ENCODE measurements at regions not wholly inside any gene's neighbourhood (a gene's known extent, or its start where the extent isn't known, plus 50 kb on each side); places are given as distances from the start of the nearest gene placed in this dataset.
"Not testable (repeated sequence)": the region's sequence is repeated elsewhere in the genome, so short reads cannot be mapped to it uniquely, and the experiment has no call there.

- H3K4me3 ChIP-seq (ENCODE audit: control insufficient read depth in 1 of 2, extremely low read depth in 1 of 2, low read length in 1 of 2); ATAC-seq (replicated peaks in 1 of 4); DNase-seq; H3K4me1 ChIP-seq (ENCODE audit: control insufficient read depth in 1 of 2, extremely low read depth in 1 of 2, insufficient read depth in 2 of 2, low read length in 2 of 2); H3K27ac Mint-ChIP-seq; H3K9me3 ChIP-seq; POLR2A ChIA-PET; H3K4me1 Mint-ChIP-seq; H3K27me3 ChIP-seq (replicated peaks in 1 of 2; ENCODE audit: control insufficient read depth in 2 of 2, extremely low read depth in 1 of 2, insufficient read depth in 2 of 2, low read length in 1 of 2); H3K27ac ChIP-seq (ENCODE audit: low read length); H3K36me3 ChIP-seq (ENCODE audit: control insufficient read depth in 2 of 2, extremely low read depth in 1 of 2, insufficient read depth in 1 of 2, low read length in 1 of 2); H3K36me3 Mint-ChIP-seq; H3K4me3 Mint-ChIP-seq: not testable (repeated sequence)
- CTCF ChIA-PET: interaction anchor here in 1 of 2 donors (0.6 kb wide), 1 partner anchor 663 kb away, joined by 3 read pairs; the partner anchor contains the start of gene KIRREL1
- Mint-ChIP-seq H3K27me3 (peaks cover 25 to 26% of the 10 kb centered on the region in 2 donors), H3K9me3 (peaks cover 0 to 14% (median 0%) of the 10 kb centered on the region in 3 donors)
Measured at GRCh38 chr1:157330177-157330576, 192.0 kb upstream of the ETV3 start.

GRCh38 chr1:157328120-157328519 is 189.9 kb upstream of the ETV3 start:
- CTCF ChIA-PET; ATAC-seq (replicated peaks in 1 of 4); H3K4me1 ChIP-seq (ENCODE audit: control insufficient read depth in 1 of 2, extremely low read depth in 1 of 2, insufficient read depth in 2 of 2, low read length in 2 of 2); DNase-seq; H3K36me3 Mint-ChIP-seq; H3K9me3 ChIP-seq; POLR2A ChIA-PET; H3K4me3 ChIP-seq (ENCODE audit: control insufficient read depth in 1 of 2, extremely low read depth in 1 of 2, low read length in 1 of 2); H3K27ac ChIP-seq (ENCODE audit: low read length); H3K27ac Mint-ChIP-seq; H3K36me3 ChIP-seq (ENCODE audit: control insufficient read depth in 2 of 2, extremely low read depth in 1 of 2, insufficient read depth in 1 of 2, low read length in 1 of 2); H3K27me3 ChIP-seq (replicated peaks in 1 of 2; ENCODE audit: control insufficient read depth in 2 of 2, extremely low read depth in 1 of 2, insufficient read depth in 2 of 2, low read length in 1 of 2); H3K4me3 Mint-ChIP-seq; H3K4me1 Mint-ChIP-seq: not testable (repeated sequence)
- Mint-ChIP-seq H3K27me3 (peaks cover 15 to 24% of the 10 kb centered on the region in 2 donors), H3K9me3 (peaks cover 0 to 24% (median 3%) of the 10 kb centered on the region in 3 donors)

- POLR2A ChIA-PET: no interaction called here
- Mint-ChIP-seq H3K4me3 (no peak overlapping the region), H3K27ac (no peak overlapping the region), H3K9me3 (peaks cover 0 to 28% (median 3%) of the 10 kb centered on the region in 3 donors), H3K27me3 (peaks cover 19 to 28% of the 10 kb centered on the region in 2 donors), H3K4me1 (no peaks in the 10 kb centered on the region), H3K36me3 (no peaks in the 10 kb centered on the region)
- peaks cover 0 to 3% of the 10 kb centered on the region in 2 experiments for H3K27me3 ChIP-seq (replicated peaks in 1 of 2; ENCODE audit: control insufficient read depth in 2 of 2, extremely low read depth in 1 of 2, insufficient read depth in 2 of 2, low read length in 1 of 2)
- no peak overlapping the region for H3K27ac ChIP-seq (ENCODE audit: low read length)
- DNase-seq (no peak), ATAC-seq (replicated peaks in 1 of 4) (no peak)
- no peak overlapping the region for H3K4me3 ChIP-seq (ENCODE audit: control insufficient read depth in 1 of 2, extremely low read depth in 1 of 2, low read length in 1 of 2)
- H3K36me3 ChIP-seq (ENCODE audit: control insufficient read depth in 2 of 2, extremely low read depth in 1 of 2, insufficient read depth in 1 of 2, low read length in 1 of 2): no peaks in the 10 kb centered on the region
- H3K4me1 ChIP-seq (ENCODE audit: control insufficient read depth in 1 of 2, extremely low read depth in 1 of 2, insufficient read depth in 2 of 2, low read length in 2 of 2): no peaks in the 10 kb centered on the region
- no peaks in the 10 kb centered on the region for H3K9me3 ChIP-seq
- WGBS (ENCODE audit: insufficient coverage): 88% methylated on average over 5 of the region's 7 CpGs
- CTCF ChIA-PET: no interaction called here
Measured at GRCh38 chr1:157326173-157326859, 188.1 kb upstream of the ETV3 start.

- Histone ChIP-seq H3K9me3 (no peaks in the 10 kb centered on the region), H3K4me3 (ENCODE audit: control insufficient read depth in 1 of 2, extremely low read depth in 1 of 2, low read length in 1 of 2) (no peak overlapping the region), H3K27ac (ENCODE audit: low read length) (no peak overlapping the region), H3K27me3 (replicated peaks in 1 of 2; ENCODE audit: control insufficient read depth in 2 of 2, extremely low read depth in 1 of 2, insufficient read depth in 2 of 2, low read length in 1 of 2) (peaks cover 0 to 3% of the 10 kb centered on the region in 2 experiments), H3K4me1 (ENCODE audit: control insufficient read depth in 1 of 2, extremely low read depth in 1 of 2, insufficient read depth in 2 of 2, low read length in 2 of 2) (no peaks in the 10 kb centered on the region), H3K36me3 (ENCODE audit: control insufficient read depth in 2 of 2, extremely low read depth in 1 of 2, insufficient read depth in 1 of 2, low read length in 1 of 2) (no peaks in the 10 kb centered on the region)
- no peak overlapping the region for H3K27ac Mint-ChIP-seq
- no CpG with 5 or more reads among the region's 1 CpG for WGBS (ENCODE audit: insufficient coverage)
- ChIA-PET POLR2A (no interaction called here), CTCF (no interaction called here)
- ATAC-seq (replicated peaks in 1 of 4) (no peak), DNase-seq (no peak)
- no peak overlapping the region for H3K4me3 Mint-ChIP-seq
- H3K9me3 Mint-ChIP-seq: peaks cover 0 to 27% (median 3%) of the 10 kb centered on the region in 3 donors
- peaks cover 28 to 29% of the 10 kb centered on the region in 2 donors for H3K27me3 Mint-ChIP-seq
- H3K4me1 Mint-ChIP-seq: no peaks in the 10 kb centered on the region
- H3K36me3 Mint-ChIP-seq: no peaks in the 10 kb centered on the region
Measured at GRCh38 chr1:157325220-157325619, 187.0 kb upstream of the ETV3 start.

- ATAC-seq (replicated peaks in 1 of 4); POLR2A ChIA-PET; H3K4me3 Mint-ChIP-seq; CTCF ChIA-PET; H3K27ac Mint-ChIP-seq; H3K27me3 ChIP-seq (replicated peaks in 1 of 2; ENCODE audit: control insufficient read depth in 2 of 2, extremely low read depth in 1 of 2, insufficient read depth in 2 of 2, low read length in 1 of 2); H3K9me3 ChIP-seq; H3K36me3 ChIP-seq (ENCODE audit: control insufficient read depth in 2 of 2, extremely low read depth in 1 of 2, insufficient read depth in 1 of 2, low read length in 1 of 2); DNase-seq; H3K36me3 Mint-ChIP-seq; H3K4me1 Mint-ChIP-seq; H3K4me1 ChIP-seq (ENCODE audit: control insufficient read depth in 1 of 2, extremely low read depth in 1 of 2, insufficient read depth in 2 of 2, low read length in 2 of 2); H3K4me3 ChIP-seq (ENCODE audit: control insufficient read depth in 1 of 2, extremely low read depth in 1 of 2, low read length in 1 of 2); H3K27ac ChIP-seq (ENCODE audit: low read length): not testable (repeated sequence)
- peaks cover 23 to 31% of the 10 kb centered on the region in 2 donors for H3K27me3 Mint-ChIP-seq
- peaks cover 14 to 40% (median 18%) of the 10 kb centered on the region in 3 donors for H3K9me3 Mint-ChIP-seq
- WGBS (ENCODE audit: insufficient coverage): no CpG with 5 or more reads among the region's 1 CpG
Measured at GRCh38 chr1:157321972-157322371, 183.8 kb upstream of the ETV3 start.

- no peaks in the 10 kb centered on the region for H3K36me3 ChIP-seq (ENCODE audit: control insufficient read depth in 2 of 2, extremely low read depth in 1 of 2, insufficient read depth in 1 of 2, low read length in 1 of 2)
- Mint-ChIP-seq H3K27me3 (peaks cover 22 to 29% of the 10 kb centered on the region in 2 donors), H3K4me1 (no peaks in the 10 kb centered on the region), H3K27ac (no peak overlapping the region), H3K36me3 (peaks cover 3% of the 10 kb centered on the region), H3K4me3 (no peak overlapping the region), H3K9me3 (peaks cover 14 to 43% (median 24%) of the 10 kb centered on the region in 3 donors)
- ATAC-seq (replicated peaks in 1 of 4): no peak
- no peak for DNase-seq
- peaks cover 0 to 9% of the 10 kb centered on the region in 2 experiments for H3K27me3 ChIP-seq (replicated peaks in 1 of 2; ENCODE audit: control insufficient read depth in 2 of 2, extremely low read depth in 1 of 2, insufficient read depth in 2 of 2, low read length in 1 of 2)
- ChIA-PET POLR2A (no interaction called here), CTCF (no interaction called here)
- H3K27ac ChIP-seq (ENCODE audit: low read length): no peak overlapping the region
- no peaks in the 10 kb centered on the region for H3K4me1 ChIP-seq (ENCODE audit: control insufficient read depth in 1 of 2, extremely low read depth in 1 of 2, insufficient read depth in 2 of 2, low read length in 2 of 2)
- no peak overlapping the region for H3K4me3 ChIP-seq (ENCODE audit: control insufficient read depth in 1 of 2, extremely low read depth in 1 of 2, low read length in 1 of 2)
- H3K9me3 ChIP-seq: no peaks in the 10 kb centered on the region
- 100% methylated on average over 4 of the region's 5 CpGs for WGBS (ENCODE audit: insufficient coverage)
Measured at GRCh38 chr1:157319567-157319966, 181.4 kb upstream of the ETV3 start.

- H3K4me3 ChIP-seq (ENCODE audit: control insufficient read depth in 1 of 2, extremely low read depth in 1 of 2, low read length in 1 of 2); H3K4me3 Mint-ChIP-seq; H3K4me1 ChIP-seq (ENCODE audit: control insufficient read depth in 1 of 2, extremely low read depth in 1 of 2, insufficient read depth in 2 of 2, low read length in 2 of 2); H3K9me3 ChIP-seq; H3K27ac ChIP-seq (ENCODE audit: low read length); ATAC-seq (replicated peaks in 1 of 4); POLR2A ChIA-PET; H3K36me3 Mint-ChIP-seq; CTCF ChIA-PET; H3K4me1 Mint-ChIP-seq; H3K36me3 ChIP-seq (ENCODE audit: control insufficient read depth in 2 of 2, extremely low read depth in 1 of 2, insufficient read depth in 1 of 2, low read length in 1 of 2); DNase-seq; H3K27ac Mint-ChIP-seq: not testable (repeated sequence)
- Mint-ChIP-seq H3K27me3 (peaks cover 32 to 36% of the 10 kb centered on the region in 2 donors), H3K9me3 (peaks cover 14 to 39% (median 24%) of the 10 kb centered on the region in 3 donors)
- WGBS (ENCODE audit: insufficient coverage): no CpG with 5 or more reads among the region's 2 CpGs
- H3K27me3 ChIP-seq (replicated peaks in 1 of 2; ENCODE audit: control insufficient read depth in 2 of 2, extremely low read depth in 1 of 2, insufficient read depth in 2 of 2, low read length in 1 of 2): peaks cover 0 to 14% of the 10 kb centered on the region in 2 experiments
Measured at GRCh38 chr1:157317229-157317628, 179.0 kb upstream of the ETV3 start.

Measured in T-cell (primary cell).